HFF-Myc (cell line): ENCODE measurements at regions not wholly inside any gene's neighbourhood (a gene's known extent, or its start where the extent isn't known, plus 50 kb on each side); places are given as distances from the start of the nearest gene placed in this dataset.

Source experiments
- DNase-seq: peaks from one replicate; pipeline ENCODE4 v3.0.0-alpha.2; 2011; ENCODE audit warnings: low read depth; ENCODE audit errors: extremely low read depth
- H3K4me3 ChIP-seq: replicated peaks from 2 replicates; pipeline ENCODE4 v1.5.1; 2011; ENCODE audit warnings: low read depth, mild to moderate bottlenecking, control low read depth, low read length
- TF ChIP-seq, protein P1 (sequence below): IDR thresholded peaks from 2 replicates; pipeline ENCODE4 v1.5.1; 2012; ENCODE audit warnings: mild to moderate bottlenecking, low read depth, low read length, control low read depth; ENCODE audit errors: missing control alignments

GRCh38 chr14:94970941-94971730, 186.2 kb downstream of the DICER1 start:
- no peak for DNase-seq
- H3K4me3 ChIP-seq, result no peak overlapping the region
- TF ChIP-seq, protein P1, sequence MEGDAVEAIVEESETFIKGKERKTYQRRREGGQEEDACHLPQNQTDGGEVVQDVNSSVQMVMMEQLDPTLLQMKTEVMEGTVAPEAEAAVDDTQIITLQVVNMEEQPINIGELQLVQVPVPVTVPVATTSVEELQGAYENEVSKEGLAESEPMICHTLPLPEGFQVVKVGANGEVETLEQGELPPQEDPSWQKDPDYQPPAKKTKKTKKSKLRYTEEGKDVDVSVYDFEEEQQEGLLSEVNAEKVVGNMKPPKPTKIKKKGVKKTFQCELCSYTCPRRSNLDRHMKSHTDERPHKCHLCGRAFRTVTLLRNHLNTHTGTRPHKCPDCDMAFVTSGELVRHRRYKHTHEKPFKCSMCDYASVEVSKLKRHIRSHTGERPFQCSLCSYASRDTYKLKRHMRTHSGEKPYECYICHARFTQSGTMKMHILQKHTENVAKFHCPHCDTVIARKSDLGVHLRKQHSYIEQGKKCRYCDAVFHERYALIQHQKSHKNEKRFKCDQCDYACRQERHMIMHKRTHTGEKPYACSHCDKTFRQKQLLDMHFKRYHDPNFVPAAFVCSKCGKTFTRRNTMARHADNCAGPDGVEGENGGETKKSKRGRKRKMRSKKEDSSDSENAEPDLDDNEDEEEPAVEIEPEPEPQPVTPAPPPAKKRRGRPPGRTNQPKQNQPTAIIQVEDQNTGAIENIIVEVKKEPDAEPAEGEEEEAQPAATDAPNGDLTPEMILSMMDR, result no peak

DNA sequence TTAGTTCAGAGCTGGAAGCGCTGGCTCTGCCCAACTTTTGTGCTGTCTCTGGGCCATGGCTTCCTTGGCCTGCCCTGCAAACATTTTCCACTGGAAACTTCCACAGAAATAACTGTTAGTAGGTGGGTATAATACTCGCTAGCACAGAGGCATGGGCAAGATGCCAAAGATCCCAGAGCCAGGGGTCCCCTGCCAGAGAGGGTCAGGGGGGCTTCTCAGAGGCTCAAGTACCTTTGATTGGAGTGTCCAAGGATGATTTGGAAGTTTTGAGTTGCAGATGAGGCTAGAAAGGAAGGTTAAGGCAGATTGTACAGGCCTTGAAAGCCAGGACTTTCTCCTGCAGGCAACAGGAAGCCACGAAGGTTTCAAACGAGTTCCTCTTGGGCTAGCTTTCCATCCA, 187.6 kb downstream of the DICER1 start:
- TF ChIP-seq, protein P1, result no peak
- H3K4me3 ChIP-seq, result no peak overlapping the region
- no peak for DNase-seq

GRCh38 chr14:94966868-94967267, 190.5 kb downstream of the DICER1 start:
- DNase-seq, result no peak
- TF ChIP-seq, protein P1, result no peak

GRCh38 chr14:94966344-94966743, 191.0 kb downstream of the DICER1 start:
- H3K4me3 ChIP-seq, result no peak overlapping the region
- TF ChIP-seq, protein P1, result no peak
- DNase-seq, result no peak

More at GRCh38 chr14:94966868-94967267, 190.5 kb downstream of the DICER1 start:
- H3K4me3 ChIP-seq, result no peak overlapping the region

- H3K4me3 ChIP-seq, result no peak overlapping the region
- DNase-seq, result no peak
- TF ChIP-seq, protein P1, result no peak
Observed at GRCh38 chr14:94965551-94966313, 191.6 kb downstream of the DICER1 start.

GRCh38 chr14:94964931-94965330, 192.4 kb downstream of the DICER1 start:
- no peak overlapping the region for H3K4me3 ChIP-seq
- TF ChIP-seq, protein P1, result no peak
- DNase-seq, result no peak
